ENCODE measurements at regions not wholly inside any gene's neighbourhood (a gene's known extent, or its start where the extent isn't known, plus 50 kb on each side); places are given as distances from the start of the nearest gene placed in this dataset.

GRCh38 chr20:11368965-11369711 is 548.6 kb upstream of the BTBD3 start (continued):
- TF ChIP-seq SIX5 (IDR thresholded peaks at IDR 0.05; ENCODE audit: low read depth, low read length) (no peak), SIN3A (conservative IDR thresholded peaks at IDR 0.05 in 1 of 2, IDR thresholded peaks at IDR 0.05 in 1 of 2; ENCODE audit: low read depth in 1 of 2, low read length in 2 of 2) (no peak), EZH2 (IDR thresholded peaks at IDR 0.05; ENCODE audit: low read depth, low read length, severe bottlenecking) (no peak)

Data from H1 (cell line).